ENCODE measurements at regions not wholly inside any gene's neighbourhood (a gene's known extent, or its start where the extent isn't known, plus 50 kb on each side); places are given as distances from the start of the nearest gene placed in this dataset.
"Not testable (repeated sequence)": the region's sequence is repeated elsewhere in the genome, so short reads cannot be mapped to it uniquely, and the experiment has no call there.

DNA sequence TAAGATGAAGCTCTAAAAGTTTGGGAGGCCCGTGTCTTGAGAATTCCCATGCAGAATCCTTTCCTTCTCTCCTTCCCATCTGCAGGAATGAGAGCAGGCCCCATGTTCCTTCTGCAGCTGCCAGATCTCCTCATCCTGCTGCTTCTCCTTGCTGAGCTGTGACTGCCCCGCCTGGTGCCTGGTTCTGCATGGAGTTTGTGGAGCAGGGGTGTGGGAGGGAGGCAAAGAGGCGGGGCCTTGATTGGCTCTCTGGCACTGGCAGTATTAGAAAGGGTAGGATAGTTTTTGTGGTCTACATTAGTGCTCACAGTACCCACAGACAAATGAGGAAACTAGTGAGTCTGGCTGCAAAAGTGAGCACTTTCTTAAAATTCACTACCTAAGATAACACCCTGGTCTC, 91.1 kb upstream of the CLPB start:
- DNase-seq (ENCODE audit: low read depth), result no peak
- H3K4me3 ChIP-seq (ENCODE audit: low read depth, low read length), result no peak overlapping the region
- TF ChIP-seq, protein P1, sequence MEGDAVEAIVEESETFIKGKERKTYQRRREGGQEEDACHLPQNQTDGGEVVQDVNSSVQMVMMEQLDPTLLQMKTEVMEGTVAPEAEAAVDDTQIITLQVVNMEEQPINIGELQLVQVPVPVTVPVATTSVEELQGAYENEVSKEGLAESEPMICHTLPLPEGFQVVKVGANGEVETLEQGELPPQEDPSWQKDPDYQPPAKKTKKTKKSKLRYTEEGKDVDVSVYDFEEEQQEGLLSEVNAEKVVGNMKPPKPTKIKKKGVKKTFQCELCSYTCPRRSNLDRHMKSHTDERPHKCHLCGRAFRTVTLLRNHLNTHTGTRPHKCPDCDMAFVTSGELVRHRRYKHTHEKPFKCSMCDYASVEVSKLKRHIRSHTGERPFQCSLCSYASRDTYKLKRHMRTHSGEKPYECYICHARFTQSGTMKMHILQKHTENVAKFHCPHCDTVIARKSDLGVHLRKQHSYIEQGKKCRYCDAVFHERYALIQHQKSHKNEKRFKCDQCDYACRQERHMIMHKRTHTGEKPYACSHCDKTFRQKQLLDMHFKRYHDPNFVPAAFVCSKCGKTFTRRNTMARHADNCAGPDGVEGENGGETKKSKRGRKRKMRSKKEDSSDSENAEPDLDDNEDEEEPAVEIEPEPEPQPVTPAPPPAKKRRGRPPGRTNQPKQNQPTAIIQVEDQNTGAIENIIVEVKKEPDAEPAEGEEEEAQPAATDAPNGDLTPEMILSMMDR (conservative IDR thresholded peaks at IDR 0.05; ENCODE audit: low read depth, low read length), result no peak

DNA sequence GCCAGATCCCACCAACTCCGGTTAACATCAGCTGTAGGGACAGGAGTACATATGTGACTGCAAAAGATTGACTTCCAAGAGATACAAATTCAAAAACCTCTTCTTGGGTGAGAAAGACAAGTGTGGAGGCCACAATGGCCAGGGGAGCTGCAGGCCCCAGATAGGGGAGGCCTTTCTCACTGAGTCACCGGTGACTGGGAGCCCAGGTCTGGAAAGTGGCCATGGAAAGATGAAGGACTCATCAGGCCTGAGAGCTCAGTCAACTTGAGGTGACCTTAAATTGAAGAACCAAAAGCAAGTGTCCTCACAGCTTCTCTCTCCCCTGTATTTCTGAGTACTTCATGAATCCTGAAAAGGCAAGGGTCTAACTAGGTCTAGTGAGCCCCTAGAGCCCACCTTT, 90.4 kb upstream of the CLPB start:
- TF ChIP-seq, protein P1 (conservative IDR thresholded peaks at IDR 0.05; ENCODE audit: low read depth, low read length), result no peak
- H3K4me3 ChIP-seq (ENCODE audit: low read depth, low read length), result no peak overlapping the region
- no peak for DNase-seq (ENCODE audit: low read depth)

DNA sequence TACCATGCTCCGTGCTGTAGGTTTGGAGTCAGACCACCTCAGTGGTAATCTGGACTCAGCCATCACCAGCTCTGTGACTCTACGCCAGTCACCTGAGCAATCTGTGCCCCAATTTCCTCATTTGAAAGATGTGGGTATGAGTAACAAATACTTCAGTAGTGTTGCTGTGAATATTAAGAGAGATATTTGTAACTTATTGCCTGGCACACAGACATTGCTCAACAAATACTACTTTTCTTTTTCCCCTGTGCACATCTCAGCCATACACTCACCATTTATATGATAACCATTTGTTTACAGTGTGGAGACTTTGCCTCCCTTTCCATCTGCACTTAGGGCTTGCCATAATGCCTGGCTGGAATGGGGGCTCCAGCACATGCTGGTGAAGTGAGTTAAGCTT, 89.7 kb upstream of the CLPB start:
- TF ChIP-seq, protein P1 (conservative IDR thresholded peaks at IDR 0.05; ENCODE audit: low read depth, low read length), result no peak
- H3K4me3 ChIP-seq (ENCODE audit: low read depth, low read length), result no peak overlapping the region
- no peak for DNase-seq (ENCODE audit: low read depth)

DNA sequence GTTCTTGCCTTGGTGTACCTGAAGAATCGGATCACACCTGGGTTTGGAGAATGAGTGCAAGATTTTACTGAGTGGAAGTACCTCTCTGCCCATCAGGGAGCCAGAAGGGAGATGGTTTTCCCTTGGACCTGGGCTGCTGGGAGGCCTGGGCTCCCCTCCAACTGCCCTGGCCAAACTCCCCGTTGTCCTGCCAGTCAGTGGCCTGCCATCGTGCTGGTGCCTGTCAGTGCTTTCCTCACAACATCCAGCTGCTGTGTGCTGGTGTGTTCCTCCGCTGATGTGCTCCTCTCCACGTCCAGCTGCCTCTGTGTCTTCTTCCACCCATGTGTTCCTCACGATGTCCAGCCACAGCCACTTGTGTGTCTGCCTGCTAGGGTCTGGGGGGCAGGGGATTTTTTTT, 87.9 kb upstream of the CLPB start:
- no peak for DNase-seq (ENCODE audit: low read depth)
- H3K4me3 ChIP-seq (ENCODE audit: low read depth, low read length), result no peak overlapping the region
- TF ChIP-seq, protein P1 (conservative IDR thresholded peaks at IDR 0.05; ENCODE audit: low read depth, low read length), result no peak

DNA sequence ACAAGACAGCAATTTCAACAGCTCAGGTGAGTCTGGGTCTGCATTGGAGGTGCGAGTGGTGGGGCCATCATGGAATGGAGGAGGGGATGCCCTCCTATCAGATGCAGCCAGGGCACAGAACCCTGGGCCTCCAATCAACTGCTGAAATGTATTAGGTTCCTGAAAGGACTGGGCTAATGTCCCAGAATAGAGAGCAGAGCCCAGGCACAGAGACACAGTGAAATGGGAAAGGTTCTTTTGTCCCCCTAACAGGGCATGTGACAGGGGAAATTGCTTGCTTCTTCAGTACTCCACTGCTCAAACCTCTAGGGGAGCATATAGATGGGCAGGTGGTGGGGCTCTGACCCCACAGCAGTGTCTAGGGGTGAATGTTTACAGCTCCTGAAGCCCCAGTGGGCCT, 87.3 kb upstream of the CLPB start:
- TF ChIP-seq, protein P1 (conservative IDR thresholded peaks at IDR 0.05; ENCODE audit: low read depth, low read length), result no peak
- DNase-seq (ENCODE audit: low read depth), result no peak
- H3K4me3 ChIP-seq (ENCODE audit: low read depth, low read length), result no peak overlapping the region

DNA sequence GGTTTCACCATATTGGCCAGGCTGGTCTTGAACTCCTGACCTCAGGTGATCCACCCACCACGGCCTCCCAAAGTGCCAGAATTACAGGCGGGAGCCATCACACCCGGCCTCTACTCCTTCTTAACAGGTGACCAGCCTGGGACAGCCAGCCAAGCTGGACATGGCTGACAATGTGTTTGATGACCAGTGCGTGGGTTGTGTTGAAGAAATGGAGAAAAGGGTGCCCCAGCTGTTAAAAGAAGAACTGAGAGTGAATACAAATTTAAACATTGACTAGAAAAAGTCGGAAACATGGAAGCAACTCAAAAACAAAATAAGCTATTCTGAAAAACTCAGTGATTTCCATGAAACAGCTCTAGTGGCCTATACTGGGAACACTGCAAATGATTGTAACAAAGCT, 86.5 kb upstream of the CLPB start:
- TF ChIP-seq, protein P1 (conservative IDR thresholded peaks at IDR 0.05; ENCODE audit: low read depth, low read length), result no peak
- no peak for DNase-seq (ENCODE audit: low read depth)
- no peak overlapping the region for H3K4me3 ChIP-seq (ENCODE audit: low read depth, low read length)

DNA sequence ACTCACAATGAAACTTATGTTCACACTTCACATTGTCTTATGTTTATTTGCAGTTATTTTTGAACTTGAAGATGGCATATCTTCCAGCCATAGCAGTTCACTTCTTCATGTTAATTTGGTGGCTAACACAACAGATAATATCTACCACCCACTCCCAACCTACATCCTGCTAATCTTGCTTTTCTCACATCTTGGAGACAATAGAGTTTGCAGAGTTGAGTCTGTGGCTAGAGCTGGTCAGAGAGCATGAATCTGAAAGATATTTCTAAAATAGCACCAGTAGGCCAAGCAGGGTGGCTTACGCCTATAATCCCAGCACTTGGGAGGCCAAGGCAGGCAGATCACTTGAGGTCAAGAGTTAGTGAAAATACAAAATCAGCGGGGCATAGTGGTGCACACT, 85.6 kb upstream of the CLPB start:
- H3K4me3 ChIP-seq (ENCODE audit: low read depth, low read length); DNase-seq (ENCODE audit: low read depth): not testable (repeated sequence)
